Right lobe of liver (tissue), 6 donors: ENCODE measurements at regions not wholly inside any gene's neighbourhood (a gene's known extent, or its start where the extent isn't known, plus 50 kb on each side); places are given as distances from the start of the nearest gene placed in this dataset.

Experiments used
- ATAC-seq, 4 donors: fragments of 200-7000 bp; cut with Tn5 transposase; one replicate each; pipeline ENCODE4 v1.9.1; 2020; ENCODE audit warnings: mild to moderate bottlenecking in 4 of 4, moderate library complexity in 4 of 4
- DNase-seq, 3 donors: peaks; one replicate each; pipeline ENCODE4 v3.0.0-alpha.2; 2020
- H3K27ac ChIP-seq, 3 donors: fragments of 200-600 bp; one replicate each; pipeline ENCODE4 v1.8.0; 2022
- H3K27me3 ChIP-seq, 2 donors: fragments of 200-600 bp; one replicate each; pipeline ENCODE4 v1.8.0; 2022
- H3K36me3 ChIP-seq, 4 donors: fragments of 200-600 bp; sonication (generic) in 1 of 4; one replicate each; pipeline versions ENCODE4 v1.5.1 to v1.8.0; 2017 to 2022; ENCODE audit warnings: control low read depth in 1 of 4
- H3K4me1 ChIP-seq, 4 donors: fragments of 200-600 bp; sonication (generic) in 1 of 4; one replicate each; pipeline versions ENCODE4 v1.5.1 to v1.8.0; 2017 to 2022; ENCODE audit warnings: control low read depth in 1 of 4
- H3K4me3 ChIP-seq, 3 donors: fragments of 200-600 bp; one replicate each; pipeline ENCODE4 v1.8.0; 2022
- H3K9me3 ChIP-seq, 4 donors: fragments of 200-600 bp; sonication (generic) in 1 of 4; one replicate each; pipeline versions ENCODE4 v1.5.1 to v1.8.0; 2017 to 2022; ENCODE audit warnings: control low read depth in 1 of 4
- CTCF ChIP-seq, 4 donors: fragments of 200-600 bp in 3 of 4; fragments of 450-650 bp in 1 of 4; IDR thresholded peaks; one replicate each; pipeline versions ENCODE4 v1.5.1 to v1.8.0; 2016 to 2022; ENCODE audit warnings: antibody characterized with exemption in 4 of 4, mild to moderate bottlenecking in 2 of 4
- POLR2A ChIP-seq: fragments of 450-650 bp; IDR thresholded peaks from one replicate; pipeline ENCODE4 v1.6.1; 2017; ENCODE audit warnings: antibody characterized with exemption, mild to moderate bottlenecking
- WGBS: methylation state at CpG from one replicate; pipeline ENCODE4 v1.1.6; 2018; ENCODE audit warnings: low coverage, low lambda C conversion rate; ENCODE audit not compliant: insufficient coverage; ENCODE audit errors: missing lambda C conversion rate; 5-methylcytosine and 5-hydroxymethylcytosine counted together
- intact Hi-C, 2 donors: fragments of 100-400 bp; cut with DNase I; formaldehyde crosslinking; loops; one replicate each; pipeline versions ENCODE4 v1.11.2 to v1.14.1; 2022
- donor health status: DM: no; HTN: yes; CAD: no.
- donor health status: DM: no; HTN: no; CAD: no.
- donor health status: DM: no; HTN: no; CAD: no.
- donor health status: DM: no; HTN: yes; CAD: no.
- donor health status: DM: no; HTN: yes; CAD: no.

GRCh38 chr5:97554977-97555643 lies 372.1 kb upstream of the RIOK2 start:
- H3K27ac ChIP-seq, result no peak overlapping the region
- no peak for TF ChIP-seq POLR2A
- no peak for TF ChIP-seq CTCF (IDR thresholded peaks at IDR 0.05)
- H3K27me3 ChIP-seq, result no peaks in the 10 kb centered on the region
- no peak for DNase-seq
- H3K36me3 ChIP-seq, result no peaks in the 10 kb centered on the region
- intact Hi-C loops, result no loop called here
- ATAC-seq, result no peak
- WGBS, result 34% methylated on average over 4 of the region's 4 CpGs
- H3K4me3 ChIP-seq, result no peak overlapping the region
- H3K4me1 ChIP-seq, result no peaks in the 10 kb centered on the region
- no peaks in the 10 kb centered on the region for H3K9me3 ChIP-seq

- no peak overlapping the region for H3K4me3 ChIP-seq
- H3K36me3 ChIP-seq, result no peaks in the 10 kb centered on the region
- intact Hi-C loops, result no loop called here
- WGBS, result 100% methylated on average over 1 of the region's 1 CpG
- no peaks in the 10 kb centered on the region for H3K27me3 ChIP-seq
- no peak overlapping the region for H3K27ac ChIP-seq
- H3K9me3 ChIP-seq, result no peaks in the 10 kb centered on the region
- no peak for ATAC-seq
- TF ChIP-seq POLR2A, result no peak
- TF ChIP-seq CTCF (IDR thresholded peaks at IDR 0.05), result no peak
- no peaks in the 10 kb centered on the region for H3K4me1 ChIP-seq
- no peak for DNase-seq
These were observed 372.6 kb upstream of the RIOK2 start for GRCh38 chr5:97555644-97555981.

GRCh38 chr5:97559827-97560598 lies 377.0 kb upstream of the RIOK2 start:
- intact Hi-C loops, result no loop called here
- no peak for ATAC-seq
- WGBS, result 52% methylated on average over 3 of the region's 3 CpGs

GRCh38 chr5:97560599-97560993 lies 377.5 kb upstream of the RIOK2 start:
- Histone ChIP-seq H3K27me3 (no peaks in the 10 kb centered on the region), H3K27ac (no peak overlapping the region), H3K36me3 (no peaks in the 10 kb centered on the region), H3K9me3 (no peaks in the 10 kb centered on the region), H3K4me3 (no peak overlapping the region), H3K4me1 (no peaks in the 10 kb centered on the region)
- intact Hi-C loops, result no loop called here
- ATAC-seq (no peak), DNase-seq (no peak)
- 90% methylated on average over 1 of the region's 1 CpG for WGBS
- TF ChIP-seq POLR2A (no peak), CTCF (IDR thresholded peaks at IDR 0.05) (no peak)

More at GRCh38 chr5:97559827-97560598, 377.0 kb upstream of the RIOK2 start:
- Histone ChIP-seq H3K4me1 (no peaks in the 10 kb centered on the region), H3K4me3 (no peak overlapping the region), H3K36me3 (no peaks in the 10 kb centered on the region), H3K9me3 (no peaks in the 10 kb centered on the region), H3K27me3 (no peaks in the 10 kb centered on the region), H3K27ac (no peak overlapping the region)
- TF ChIP-seq POLR2A, result no peak
- no peak for TF ChIP-seq CTCF (IDR thresholded peaks at IDR 0.05)
- DNase-seq, result no peak
